ENCODE measurements at regions not wholly inside any gene's neighbourhood (a gene's known extent, or its start where the extent isn't known, plus 50 kb on each side); places are given as distances from the start of the nearest gene placed in this dataset.

DNA sequence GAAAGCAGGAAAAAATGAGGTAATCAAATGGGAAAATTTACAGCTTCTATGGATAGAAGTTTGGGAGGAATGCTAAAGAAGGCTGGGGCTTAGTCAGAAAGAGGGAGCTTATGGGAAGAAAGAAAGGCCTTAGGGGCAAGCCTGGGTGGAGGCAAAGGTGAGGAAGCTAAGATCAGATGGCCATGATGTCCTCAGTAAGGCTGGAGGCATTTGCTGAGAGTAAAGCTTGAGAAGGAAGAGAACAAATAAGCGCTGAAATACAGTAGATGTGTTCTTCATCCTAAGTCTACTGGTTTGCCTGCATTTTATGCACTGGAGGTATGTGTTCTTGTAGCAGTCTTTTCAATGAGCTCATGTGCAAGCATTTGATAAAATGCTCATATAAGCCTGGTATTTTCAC is 355.4 kb downstream of the BRINP2 start:
- Histone ChIP-seq H3K4me1 (ENCODE audit: control insufficient read depth in 2 of 2, insufficient read depth in 2 of 2, low read length in 2 of 2) (no peaks in the 10 kb centered on the region), H3K36me3 (ENCODE audit: control insufficient read depth in 2 of 2, insufficient read depth in 2 of 2, low read length in 1 of 2) (no peaks in the 10 kb centered on the region), H3K27me3 (ENCODE audit: control insufficient read depth in 2 of 2, insufficient read depth in 1 of 2, low read length in 1 of 2) (no peaks in the 10 kb centered on the region), H3K9me3 (ENCODE audit: control insufficient read depth in 2 of 2, insufficient read depth in 1 of 2, low read length in 1 of 2) (no peaks in the 10 kb centered on the region), H3K4me3 (ENCODE audit: low read length in 2 of 2) (no peak overlapping the region), H3K27ac (ENCODE audit: low read depth in 1 of 2, low read length in 1 of 2) (no peak overlapping the region)
- DNase-seq (ENCODE audit: low read depth in 6 of 9, low spot score in 9 of 9) = no peak
- 98% methylated on average over 1 of the region's 1 CpG for WGBS

DNA sequence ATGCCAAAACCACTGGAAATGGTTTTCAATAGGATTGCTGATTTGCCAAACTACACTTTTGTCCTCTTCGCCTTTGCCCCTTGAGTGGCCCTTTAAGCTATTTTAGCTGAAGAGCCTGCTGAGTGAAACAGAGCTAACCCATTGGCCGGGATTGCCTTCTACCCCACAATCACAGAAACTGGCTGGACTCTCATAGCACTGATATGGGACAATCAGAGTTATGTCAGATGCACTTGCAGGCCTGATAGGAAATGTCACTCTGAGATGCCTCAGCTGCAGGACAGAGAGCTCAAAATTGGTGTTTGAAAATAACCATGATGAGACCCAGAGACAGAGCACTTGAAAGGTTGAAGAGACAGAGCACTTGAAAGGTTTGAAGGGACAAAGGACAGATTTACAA is 354.4 kb downstream of the BRINP2 start:
- Histone ChIP-seq H3K27me3 (ENCODE audit: control insufficient read depth in 2 of 2, insufficient read depth in 1 of 2, low read length in 1 of 2) (no peaks in the 10 kb centered on the region), H3K36me3 (ENCODE audit: control insufficient read depth in 2 of 2, insufficient read depth in 2 of 2, low read length in 1 of 2) (no peaks in the 10 kb centered on the region), H3K27ac (ENCODE audit: low read depth in 1 of 2, low read length in 1 of 2) (no peak overlapping the region), H3K4me1 (ENCODE audit: control insufficient read depth in 2 of 2, insufficient read depth in 2 of 2, low read length in 2 of 2) (no peaks in the 10 kb centered on the region), H3K4me3 (ENCODE audit: low read length in 2 of 2) (no peak overlapping the region), H3K9me3 (ENCODE audit: control insufficient read depth in 2 of 2, insufficient read depth in 1 of 2, low read length in 1 of 2) (no peaks in the 10 kb centered on the region)
- no peak for DNase-seq (ENCODE audit: low read depth in 6 of 9, low spot score in 9 of 9)
- WGBS = 80% methylated on average over 2 of the region's 2 CpGs

- no peak for DNase-seq (ENCODE audit: low read depth in 6 of 9, low spot score in 9 of 9)
- no peaks in the 10 kb centered on the region for H3K36me3 ChIP-seq (ENCODE audit: control insufficient read depth in 2 of 2, insufficient read depth in 2 of 2, low read length in 1 of 2)
- no peak overlapping the region for H3K4me3 ChIP-seq (ENCODE audit: low read length in 2 of 2)
- no peaks in the 10 kb centered on the region for H3K4me1 ChIP-seq (ENCODE audit: control insufficient read depth in 2 of 2, insufficient read depth in 2 of 2, low read length in 2 of 2)
- 43% methylated on average over 3 of the region's 3 CpGs for WGBS
- no peaks in the 10 kb centered on the region for H3K27me3 ChIP-seq (ENCODE audit: control insufficient read depth in 2 of 2, insufficient read depth in 1 of 2, low read length in 1 of 2)
- H3K9me3 ChIP-seq (ENCODE audit: control insufficient read depth in 2 of 2, insufficient read depth in 1 of 2, low read length in 1 of 2) = no peaks in the 10 kb centered on the region
- no peak overlapping the region for H3K27ac ChIP-seq (ENCODE audit: low read depth in 1 of 2, low read length in 1 of 2)
These were observed 346.8 kb downstream of the BRINP2 start for GRCh38 chr1:177517546-177517945.

- H3K27me3 ChIP-seq (ENCODE audit: control insufficient read depth in 2 of 2, insufficient read depth in 1 of 2, low read length in 1 of 2) = no peaks in the 10 kb centered on the region
- no peaks in the 10 kb centered on the region for H3K4me1 ChIP-seq (ENCODE audit: control insufficient read depth in 2 of 2, insufficient read depth in 2 of 2, low read length in 2 of 2)
- H3K4me3 ChIP-seq (ENCODE audit: low read length in 2 of 2) = no peak overlapping the region
- no peak for DNase-seq (ENCODE audit: low read depth in 6 of 9, low spot score in 9 of 9)
- no peaks in the 10 kb centered on the region for H3K36me3 ChIP-seq (ENCODE audit: control insufficient read depth in 2 of 2, insufficient read depth in 2 of 2, low read length in 1 of 2)
- no peak overlapping the region for H3K27ac ChIP-seq (ENCODE audit: low read depth in 1 of 2, low read length in 1 of 2)
- no peaks in the 10 kb centered on the region for H3K9me3 ChIP-seq (ENCODE audit: control insufficient read depth in 2 of 2, insufficient read depth in 1 of 2, low read length in 1 of 2)
These were observed 343.4 kb downstream of the BRINP2 start for GRCh38 chr1:177514207-177514606.

GRCh38 chr1:177511036-177511435 is 340.3 kb downstream of the BRINP2 start:
- Histone ChIP-seq H3K4me1 (ENCODE audit: control insufficient read depth in 2 of 2, insufficient read depth in 2 of 2, low read length in 2 of 2) (no peaks in the 10 kb centered on the region), H3K27me3 (ENCODE audit: control insufficient read depth in 2 of 2, insufficient read depth in 1 of 2, low read length in 1 of 2) (no peaks in the 10 kb centered on the region), H3K9me3 (ENCODE audit: control insufficient read depth in 2 of 2, insufficient read depth in 1 of 2, low read length in 1 of 2) (no peaks in the 10 kb centered on the region), H3K4me3 (ENCODE audit: low read length in 2 of 2) (no peak overlapping the region), H3K36me3 (ENCODE audit: control insufficient read depth in 2 of 2, insufficient read depth in 2 of 2, low read length in 1 of 2) (no peaks in the 10 kb centered on the region), H3K27ac (ENCODE audit: low read depth in 1 of 2, low read length in 1 of 2) (no peak overlapping the region)
- DNase-seq (ENCODE audit: low read depth in 6 of 9, low spot score in 9 of 9) = no peak
- WGBS = 85% methylated on average over 5 of the region's 5 CpGs

DNA sequence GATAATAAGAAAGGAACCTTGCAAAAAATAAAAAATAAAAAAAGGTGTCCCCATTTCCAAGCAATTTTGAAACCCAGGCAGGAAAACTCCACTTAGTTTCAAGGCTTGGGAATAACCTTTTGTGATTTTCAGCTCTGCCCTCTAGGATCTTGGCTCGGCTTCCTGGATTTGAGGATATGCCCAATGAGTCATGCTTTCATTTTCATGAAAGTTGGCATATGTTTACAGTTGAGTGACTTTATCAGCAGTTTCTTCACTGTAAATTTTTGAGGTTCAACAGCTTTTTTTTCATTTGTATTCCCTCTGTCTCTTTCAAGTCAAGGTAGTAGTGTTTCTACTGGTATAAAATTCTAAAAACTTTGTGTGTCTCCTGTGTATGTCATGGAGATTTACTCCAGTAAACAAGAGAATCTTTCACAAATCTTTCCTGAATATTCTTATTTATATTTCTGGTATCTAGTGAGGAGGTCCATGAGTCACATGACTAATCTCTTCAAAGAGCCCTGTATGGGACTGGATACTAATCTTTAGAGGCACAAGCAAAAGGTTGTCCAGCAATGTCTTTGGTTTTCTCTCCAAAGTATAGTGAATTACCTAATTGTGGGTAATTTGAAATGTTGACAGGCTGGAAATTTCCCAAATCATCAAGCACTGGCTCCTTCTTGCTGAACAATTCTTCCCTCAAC is 335.3 kb downstream of the BRINP2 start:
- Histone ChIP-seq H3K9me3 (ENCODE audit: control insufficient read depth in 2 of 2, insufficient read depth in 1 of 2, low read length in 1 of 2) (no peaks in the 10 kb centered on the region), H3K27ac (ENCODE audit: low read depth in 1 of 2, low read length in 1 of 2) (no peak overlapping the region), H3K36me3 (ENCODE audit: control insufficient read depth in 2 of 2, insufficient read depth in 2 of 2, low read length in 1 of 2) (no peaks in the 10 kb centered on the region), H3K4me3 (ENCODE audit: low read length in 2 of 2) (no peak overlapping the region), H3K4me1 (ENCODE audit: control insufficient read depth in 2 of 2, insufficient read depth in 2 of 2, low read length in 2 of 2) (no peaks in the 10 kb centered on the region), H3K27me3 (ENCODE audit: control insufficient read depth in 2 of 2, insufficient read depth in 1 of 2, low read length in 1 of 2) (no peaks in the 10 kb centered on the region)
- 90% methylated on average over 1 of the region's 1 CpG for WGBS
- DNase-seq (ENCODE audit: low read depth in 6 of 9, low spot score in 9 of 9) = no peak

DNA sequence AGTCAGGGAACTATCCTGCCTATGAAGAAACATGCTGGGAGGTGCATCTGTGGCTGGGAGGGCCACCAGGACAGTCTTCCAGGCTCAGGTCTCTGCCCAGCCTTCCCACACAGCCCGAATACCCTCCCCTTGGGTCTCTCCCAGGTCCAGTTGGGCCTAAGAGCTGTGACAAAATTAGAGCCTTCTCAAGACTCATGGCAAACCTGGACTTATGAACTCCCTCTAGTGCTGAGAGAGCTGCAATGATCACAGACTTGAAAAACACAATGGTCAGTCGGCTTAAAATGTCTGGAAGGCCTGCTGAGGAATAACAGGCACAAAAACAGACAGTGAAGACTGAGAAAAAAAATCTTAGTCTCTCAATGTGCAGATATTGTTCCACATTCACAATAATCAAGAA is 325.1 kb downstream of the BRINP2 start:
- no peak overlapping the region for H3K27ac ChIP-seq (ENCODE audit: low read depth in 1 of 2, low read length in 1 of 2)
- no peak for DNase-seq (ENCODE audit: low read depth in 6 of 9, low spot score in 9 of 9)
- no peaks in the 10 kb centered on the region for H3K4me1 ChIP-seq (ENCODE audit: control insufficient read depth in 2 of 2, insufficient read depth in 2 of 2, low read length in 2 of 2)
- no peaks in the 10 kb centered on the region for H3K27me3 ChIP-seq (ENCODE audit: control insufficient read depth in 2 of 2, insufficient read depth in 1 of 2, low read length in 1 of 2)
- WGBS = 86% methylated on average over 2 of the region's 2 CpGs
- H3K9me3 ChIP-seq (ENCODE audit: control insufficient read depth in 2 of 2, insufficient read depth in 1 of 2, low read length in 1 of 2) = no peaks in the 10 kb centered on the region
- H3K36me3 ChIP-seq (ENCODE audit: control insufficient read depth in 2 of 2, insufficient read depth in 2 of 2, low read length in 1 of 2) = no peaks in the 10 kb centered on the region
- no peak overlapping the region for H3K4me3 ChIP-seq (ENCODE audit: low read length in 2 of 2)

- DNase-seq (ENCODE audit: low read depth in 6 of 9, low spot score in 9 of 9) = no peak
- Histone ChIP-seq H3K27ac (ENCODE audit: low read depth in 1 of 2, low read length in 1 of 2) (no peak overlapping the region), H3K27me3 (ENCODE audit: control insufficient read depth in 2 of 2, insufficient read depth in 1 of 2, low read length in 1 of 2) (no peaks in the 10 kb centered on the region), H3K4me1 (ENCODE audit: control insufficient read depth in 2 of 2, insufficient read depth in 2 of 2, low read length in 2 of 2) (no peaks in the 10 kb centered on the region), H3K4me3 (ENCODE audit: low read length in 2 of 2) (no peak overlapping the region), H3K9me3 (ENCODE audit: control insufficient read depth in 2 of 2, insufficient read depth in 1 of 2, low read length in 1 of 2) (no peaks in the 10 kb centered on the region), H3K36me3 (ENCODE audit: control insufficient read depth in 2 of 2, insufficient read depth in 2 of 2, low read length in 1 of 2) (no peaks in the 10 kb centered on the region)
- 93% methylated on average over 2 of the region's 2 CpGs for WGBS
These were observed 320.0 kb downstream of the BRINP2 start for GRCh38 chr1:177490786-177491185.

GRCh38 chr1:177490036-177490639 is 319.4 kb downstream of the BRINP2 start:
- Histone ChIP-seq H3K4me3 (ENCODE audit: low read length in 2 of 2) (no peak overlapping the region), H3K36me3 (ENCODE audit: control insufficient read depth in 2 of 2, insufficient read depth in 2 of 2, low read length in 1 of 2) (no peaks in the 10 kb centered on the region), H3K4me1 (ENCODE audit: control insufficient read depth in 2 of 2, insufficient read depth in 2 of 2, low read length in 2 of 2) (no peaks in the 10 kb centered on the region), H3K27me3 (ENCODE audit: control insufficient read depth in 2 of 2, insufficient read depth in 1 of 2, low read length in 1 of 2) (no peaks in the 10 kb centered on the region), H3K27ac (ENCODE audit: low read depth in 1 of 2, low read length in 1 of 2) (no peak overlapping the region), H3K9me3 (ENCODE audit: control insufficient read depth in 2 of 2, insufficient read depth in 1 of 2, low read length in 1 of 2) (no peaks in the 10 kb centered on the region)
- no peak for DNase-seq (ENCODE audit: low read depth in 6 of 9, low spot score in 9 of 9)
- WGBS = 90% methylated on average over 6 of the region's 6 CpGs
